GM12878 (cell line): ENCODE measurements at regions not wholly inside any gene's neighbourhood (a gene's known extent, or its start where the extent isn't known, plus 50 kb on each side); places are given as distances from the start of the nearest gene placed in this dataset.

ENCODE experiments used
- BCL3 ChIP-seq: IDR thresholded peaks from 2 replicates; pipeline ENCODE4 v1.6.1; 2011; ENCODE audit warnings: borderline replicate concordance, low read depth, mild to moderate bottlenecking, moderate library complexity, low read length; ENCODE audit not compliant: insufficient read depth, poor library complexity, severe bottlenecking
- CEBPZ ChIP-seq: fragments of 150-350 bp; IDR thresholded peaks from 2 replicates; pipeline ENCODE4 v1.6.1; 2016; ENCODE audit warnings: low read depth, low read length
- CTCF ChIP-seq, 3 experiments: IDR thresholded peaks in 2 of 3; conservative IDR thresholded peaks in 1 of 3; 2 replicates each; pipeline ENCODE4 v1.5.1; 2011; ENCODE audit warnings: low read depth in 3 of 3, low read length in 3 of 3, mild to moderate bottlenecking in 3 of 3, control low read depth in 2 of 3, moderate library complexity in 2 of 3, inconsistent platforms in 1 of 3, mixed read lengths in 1 of 3; ENCODE audit not compliant: control insufficient read depth in 2 of 3, insufficient read depth in 1 of 3; ENCODE audit errors: extremely low read depth in 1 of 3
- POLR2A ChIP-seq: IDR thresholded peaks from 2 replicates; pipeline ENCODE4 v1.6.1; 2011; ENCODE audit warnings: low read depth, mild to moderate bottlenecking, low read length
- RFX5 ChIP-seq: IDR thresholded peaks from 2 replicates; pipeline ENCODE4 v1.6.1; 2011; ENCODE audit warnings: low read depth, low read length, improper control_type of control experiment
- SPI1 ChIP-seq: IDR thresholded peaks from 2 replicates; pipeline ENCODE4 v1.6.1; 2011; ENCODE audit warnings: low read depth, mild to moderate bottlenecking, low read length, moderate library complexity, borderline replicate concordance; ENCODE audit not compliant: insufficient read depth

- TF ChIP-seq POLR2A (no peak), BCL3 (no peak), CTCF (IDR thresholded peaks at IDR 0.05 in 2 of 3, conservative IDR thresholded peaks at IDR 0.05 in 1 of 3; ENCODE audit: control insufficient read depth in 2 of 3, extremely low read depth in 1 of 3, insufficient read depth in 1 of 3, low read depth in 3 of 3, low read length in 3 of 3) (no peak), RFX5 (no peak), SPI1 (no peak), CEBPZ (no peak)
Measured at GRCh38 chr20:24166412-24166811, 177.8 kb upstream of the GGTLC1 start.
